Lower lobe of right lung (tissue), 2 donors: ENCODE measurements at regions not wholly inside any gene's neighbourhood (a gene's known extent, or its start where the extent isn't known, plus 50 kb on each side); places are given as distances from the start of the nearest gene placed in this dataset.

ENCODE experiments used
- ATAC-seq, 2 donors: fragments of 200-7000 bp; cut with Tn5 transposase; one replicate each; pipeline ENCODE4 v1.9.1; 2020 to 2022; ENCODE audit warnings: mild to moderate bottlenecking in 2 of 2, moderate library complexity in 2 of 2
- DNase-seq: peaks from one replicate; pipeline ENCODE4 v3.0.0-alpha.2; 2020
- H3K27ac ChIP-seq: fragments of 200-600 bp; one replicate; pipeline ENCODE4 v1.8.0; 2022
- H3K27me3 ChIP-seq: fragments of 200-600 bp; one replicate; pipeline ENCODE4 v1.8.0; 2022; ENCODE audit warnings: low read depth
- H3K36me3 ChIP-seq: fragments of 200-600 bp; one replicate; pipeline ENCODE4 v1.8.0; 2022; ENCODE audit warnings: mild to moderate bottlenecking
- H3K4me1 ChIP-seq: fragments of 200-600 bp; one replicate; pipeline ENCODE4 v1.8.0; 2022
- H3K4me3 ChIP-seq: fragments of 200-600 bp; one replicate; pipeline ENCODE4 v1.8.0; 2022; ENCODE audit warnings: mild to moderate bottlenecking
- H3K9me3 ChIP-seq: fragments of 200-600 bp; one replicate; pipeline ENCODE4 v1.8.0; 2022
- CTCF ChIP-seq: fragments of 200-600 bp; IDR thresholded peaks from one replicate; pipeline ENCODE4 v1.8.0; 2022; ENCODE audit warnings: antibody characterized with exemption, mild to moderate bottlenecking
- intact Hi-C: fragments of 100-400 bp; cut with DNase I; formaldehyde crosslinking; loops from one replicate; pipeline ENCODE4 v1.11.0; 2022
- donor health status: DM: no; HTN: yes; CAD: no; lungs with severe emphysema.

GRCh38 chr2:56012221-56012765 lies 88.7 kb upstream of the EFEMP1 start:
- H3K27me3 ChIP-seq = no peaks in the 10 kb centered on the region
- H3K4me1 ChIP-seq = peaks cover 14% of the 10 kb centered on the region
- intact Hi-C loops = no loop called here
- no peaks in the 10 kb centered on the region for H3K9me3 ChIP-seq
- H3K27ac ChIP-seq = no peak overlapping the region
- DNase-seq (no peak), ATAC-seq (no peak)
- no peak for TF ChIP-seq CTCF
- no peaks in the 10 kb centered on the region for H3K36me3 ChIP-seq
- no peak overlapping the region for H3K4me3 ChIP-seq

GRCh38 chr2:56013475-56013874 lies 89.9 kb upstream of the EFEMP1 start:
- no peaks in the 10 kb centered on the region for H3K27me3 ChIP-seq
- TF ChIP-seq CTCF = no peak
- no peaks in the 10 kb centered on the region for H3K36me3 ChIP-seq
- DNase-seq (no peak), ATAC-seq (no peak)
- H3K4me1 ChIP-seq = peaks cover 12% of the 10 kb centered on the region
- no peak overlapping the region for H3K4me3 ChIP-seq
- no peak overlapping the region for H3K27ac ChIP-seq
- H3K9me3 ChIP-seq = no peaks in the 10 kb centered on the region
- intact Hi-C loops = no loop called here

GRCh38 chr2:56014046-56014730 lies 90.6 kb upstream of the EFEMP1 start:
- Histone ChIP-seq H3K27ac (peak overlapping the region; percentile 8), H3K36me3 (no peaks in the 10 kb centered on the region), H3K9me3 (no peaks in the 10 kb centered on the region), H3K4me1 (peaks cover 5% of the 10 kb centered on the region), H3K27me3 (no peaks in the 10 kb centered on the region), H3K4me3 (no peak overlapping the region)
- no peak for DNase-seq
- ATAC-seq = no peak
- intact Hi-C loops = no loop called here
- TF ChIP-seq CTCF = no peak

- no peak overlapping the region for H3K4me3 ChIP-seq
- H3K27me3 ChIP-seq = peaks cover 6% of the 10 kb centered on the region
- ATAC-seq (no peak), DNase-seq (no peak)
- no peak for TF ChIP-seq CTCF
- H3K9me3 ChIP-seq = no peaks in the 10 kb centered on the region
- intact Hi-C loops = no loop called here
- no peak overlapping the region for H3K27ac ChIP-seq
- H3K4me1 ChIP-seq = no peaks in the 10 kb centered on the region
- no peaks in the 10 kb centered on the region for H3K36me3 ChIP-seq
These were observed 92.1 kb upstream of the EFEMP1 start for GRCh38 chr2:56015711-56016115.

- no peak for ATAC-seq
- intact Hi-C loops = no loop called here
- no peak overlapping the region for H3K27ac ChIP-seq
These were observed 94.2 kb upstream of the EFEMP1 start for GRCh38 chr2:56017784-56018183.

More at GRCh38 chr2:56017784-56018183, 94.2 kb upstream of the EFEMP1 start:
- no peak for DNase-seq
- no peak for TF ChIP-seq CTCF
- H3K9me3 ChIP-seq = no peaks in the 10 kb centered on the region
- H3K36me3 ChIP-seq = no peaks in the 10 kb centered on the region
- H3K4me1 ChIP-seq = no peaks in the 10 kb centered on the region
- peaks cover 6% of the 10 kb centered on the region for H3K27me3 ChIP-seq
- H3K4me3 ChIP-seq = no peak overlapping the region
